ENCODE measurements at regions not wholly inside any gene's neighbourhood (a gene's known extent, or its start where the extent isn't known, plus 50 kb on each side); places are given as distances from the start of the nearest gene placed in this dataset.

DNA sequence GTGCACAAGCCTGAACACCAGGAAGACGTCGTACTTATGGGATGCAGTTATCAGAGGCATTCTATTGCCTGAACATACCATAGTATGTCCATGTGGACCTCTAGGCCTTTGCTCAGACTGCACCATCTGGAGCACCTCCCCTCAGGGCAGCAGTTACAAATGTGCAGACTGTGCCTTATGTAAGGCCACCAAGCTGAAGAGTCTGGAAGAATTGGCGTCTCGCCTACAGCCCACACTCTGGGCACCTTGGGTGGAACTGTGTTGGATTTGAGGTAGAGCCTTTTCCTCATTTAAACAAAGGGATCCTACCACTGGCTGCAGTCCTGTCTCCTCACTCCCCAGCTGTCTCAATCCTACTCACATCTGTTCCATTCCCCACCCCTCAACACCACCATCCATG lies 204.3 kb upstream of the FRMD6 start:
- H3K27ac ChIP-seq (ENCODE audit: insufficient read depth, low read depth, low read length) = peak overlapping the region; percentile 21
- TF ChIP-seq FOS (IDR thresholded peaks at IDR 0.05; ENCODE audit: borderline replicate concordance, insufficient read depth, low read length) (no peak), MAX (IDR thresholded peaks at IDR 0.05; ENCODE audit: insufficient read depth, insufficient read length) (no peak)
- H3K9me1 ChIP-seq (replicated peaks; ENCODE audit: control insufficient read depth, extremely low read depth, insufficient read depth, low read length) = no peaks in the 10 kb centered on the region
- H3K4me1 ChIP-seq (ENCODE audit: control insufficient read depth, extremely low read depth, insufficient read depth, low read length) = peaks cover 49% of the 10 kb centered on the region
- no peaks in the 10 kb centered on the region for H3K79me2 ChIP-seq (ENCODE audit: control insufficient read depth, insufficient read depth, low read length)
- intact Hi-C loops (cut with micrococcal nuclease) = loop anchor here (1.0 to 2.0 kb wide), 2 partner anchors 51 to 205 kb away; no protein-coding TSS in a partner anchor
- no TSS peak for BruUV-seq (replicated peaks)
- no peaks in the 10 kb centered on the region for H3K9me3 ChIP-seq (replicated peaks; ENCODE audit: control insufficient read depth, insufficient read depth, low read length)
- no peak overlapping the region for H3K9ac ChIP-seq (replicated peaks; ENCODE audit: extremely low read depth, insufficient read depth, low read length)
- no peak overlapping the region for H3K4me3 ChIP-seq (replicated peaks in 1 of 3; ENCODE audit: insufficient read depth in 1 of 3, low read depth in 1 of 3, low read length in 3 of 3)
- H3K27me3 ChIP-seq (ENCODE audit: control insufficient read depth in 2 of 2, insufficient read depth in 2 of 2, low read length in 2 of 2) = no peaks in the 10 kb centered on the region
- CTCF ChIA-PET = interaction anchor here (0.9 to 1.7 kb wide), 3 partner anchors 98 to 106 kb away, joined by 3 to 4 read pairs (median 3); no protein-coding TSS in a partner anchor
- FAIRE-seq (no peak), DNase-seq (ENCODE audit: low read depth, low spot score) (no peak)
- H2AFZ ChIP-seq (ENCODE audit: low read depth, low read length) = no peak overlapping the region
- no peaks in the 10 kb centered on the region for H4K20me1 ChIP-seq (replicated peaks; ENCODE audit: control insufficient read depth, extremely low read depth, insufficient read depth, low read length)
- no peaks in the 10 kb centered on the region for H3K36me3 ChIP-seq (ENCODE audit: control insufficient read depth in 2 of 2, extremely low read depth in 1 of 2, insufficient read depth in 2 of 2, low read length in 2 of 2)
- dilution Hi-C loops (cut with MboI; ENCODE audit: extremely low pct_ligation_motif_present, low sequenced_read_pairs) = no loop called here
- POLR2A ChIA-PET = interaction anchor here (0.6 to 1.9 kb wide), 3 partner anchors 51 to 61 kb away, joined by 3 to 6 read pairs (median 5); no protein-coding TSS in a partner anchor
- H3K4me2 ChIP-seq (ENCODE audit: insufficient read depth, low read length) = peak overlapping the region; percentile 1

GRCh38 chr14:51448831-51449670 lies 202.7 kb upstream of the FRMD6 start:
- no peaks in the 10 kb centered on the region for H3K79me2 ChIP-seq (ENCODE audit: control insufficient read depth, insufficient read depth, low read length)
- DNase-seq (ENCODE audit: low read depth, low spot score) = peak; percentile 66
- no peaks in the 10 kb centered on the region for H3K9me1 ChIP-seq (replicated peaks; ENCODE audit: control insufficient read depth, extremely low read depth, insufficient read depth, low read length)
- H3K9ac ChIP-seq (replicated peaks; ENCODE audit: extremely low read depth, insufficient read depth, low read length) = no peak overlapping the region
- no peaks in the 10 kb centered on the region for H3K9me3 ChIP-seq (replicated peaks; ENCODE audit: control insufficient read depth, insufficient read depth, low read length)
- peak; percentile 71 for FAIRE-seq
- H3K4me2 ChIP-seq (ENCODE audit: insufficient read depth, low read length) = no peak overlapping the region
- no peaks in the 10 kb centered on the region for H3K27me3 ChIP-seq (ENCODE audit: control insufficient read depth in 2 of 2, insufficient read depth in 2 of 2, low read length in 2 of 2)
- intact Hi-C loops (cut with micrococcal nuclease) (no loop called here), dilution Hi-C loops (cut with MboI; ENCODE audit: extremely low pct_ligation_motif_present, low sequenced_read_pairs) (no loop called here)
- ChIA-PET CTCF (interaction anchor here (0.6 to 2.0 kb wide), 6 partner anchors 9 to 203 kb away, joined by 3 to 5 read pairs (median 4); no protein-coding TSS in a partner anchor), POLR2A (interaction anchor here (0.8 kb wide), 1 partner anchor 53 kb away, joined by 3 read pairs; no protein-coding TSS in a partner anchor)
- no peak overlapping the region for H3K4me3 ChIP-seq (replicated peaks in 1 of 3; ENCODE audit: insufficient read depth in 1 of 3, low read depth in 1 of 3, low read length in 3 of 3)
- BruUV-seq (replicated peaks) = no TSS peak
- no peaks in the 10 kb centered on the region for H4K20me1 ChIP-seq (replicated peaks; ENCODE audit: control insufficient read depth, extremely low read depth, insufficient read depth, low read length)
- peaks cover 35% of the 10 kb centered on the region for H3K4me1 ChIP-seq (ENCODE audit: control insufficient read depth, extremely low read depth, insufficient read depth, low read length)
- H2AFZ ChIP-seq (ENCODE audit: low read depth, low read length) = peak overlapping the region; percentile 6
- peak overlapping the region; percentile 5 for H3K27ac ChIP-seq (ENCODE audit: insufficient read depth, low read depth, low read length)
- no peak for TF ChIP-seq MAX (IDR thresholded peaks at IDR 0.05; ENCODE audit: insufficient read depth, insufficient read length)
- TF ChIP-seq FOS (IDR thresholded peaks at IDR 0.05; ENCODE audit: borderline replicate concordance, insufficient read depth, low read length) = no peak
- no peak for TF ChIP-seq EZH2 (IDR thresholded peaks at IDR 0.05; ENCODE audit: borderline replicate concordance, low read depth, low read length, severe bottlenecking)
- TF ChIP-seq GATA2 (IDR thresholded peaks at IDR 0.05; ENCODE audit: insufficient read depth, insufficient read length, low read depth, low read length) = no peak
- TF ChIP-seq JUN (IDR thresholded peaks at IDR 0.05; ENCODE audit: borderline replicate concordance, insufficient read depth, insufficient read length, low read depth) = no peak
- TF ChIP-seq MYC (IDR thresholded peaks at IDR 0.05; ENCODE audit: low read depth, low read length) = no peak
- TF ChIP-seq, protein P1, sequence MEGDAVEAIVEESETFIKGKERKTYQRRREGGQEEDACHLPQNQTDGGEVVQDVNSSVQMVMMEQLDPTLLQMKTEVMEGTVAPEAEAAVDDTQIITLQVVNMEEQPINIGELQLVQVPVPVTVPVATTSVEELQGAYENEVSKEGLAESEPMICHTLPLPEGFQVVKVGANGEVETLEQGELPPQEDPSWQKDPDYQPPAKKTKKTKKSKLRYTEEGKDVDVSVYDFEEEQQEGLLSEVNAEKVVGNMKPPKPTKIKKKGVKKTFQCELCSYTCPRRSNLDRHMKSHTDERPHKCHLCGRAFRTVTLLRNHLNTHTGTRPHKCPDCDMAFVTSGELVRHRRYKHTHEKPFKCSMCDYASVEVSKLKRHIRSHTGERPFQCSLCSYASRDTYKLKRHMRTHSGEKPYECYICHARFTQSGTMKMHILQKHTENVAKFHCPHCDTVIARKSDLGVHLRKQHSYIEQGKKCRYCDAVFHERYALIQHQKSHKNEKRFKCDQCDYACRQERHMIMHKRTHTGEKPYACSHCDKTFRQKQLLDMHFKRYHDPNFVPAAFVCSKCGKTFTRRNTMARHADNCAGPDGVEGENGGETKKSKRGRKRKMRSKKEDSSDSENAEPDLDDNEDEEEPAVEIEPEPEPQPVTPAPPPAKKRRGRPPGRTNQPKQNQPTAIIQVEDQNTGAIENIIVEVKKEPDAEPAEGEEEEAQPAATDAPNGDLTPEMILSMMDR (IDR thresholded peaks at IDR 0.05; ENCODE audit: extremely low read depth in 1 of 2, insufficient read depth in 1 of 2, low read depth in 1 of 2, low read length in 2 of 2) = no peak
- no peak for TF ChIP-seq POLR2A (IDR thresholded peaks at IDR 0.05; ENCODE audit: low read depth, low read length)
- no peak for TF ChIP-seq POLR2AphosphoS5 (IDR thresholded peaks at IDR 0.05; ENCODE audit: insufficient read depth, low read depth, low read length)
- no peaks in the 10 kb centered on the region for H3K36me3 ChIP-seq (ENCODE audit: control insufficient read depth in 2 of 2, extremely low read depth in 1 of 2, insufficient read depth in 2 of 2, low read length in 2 of 2)

Measured in endothelial cell of umbilical vein (primary cell).